ENCODE measurements at regions not wholly inside any gene's neighbourhood (a gene's known extent, or its start where the extent isn't known, plus 50 kb on each side); places are given as distances from the start of the nearest gene placed in this dataset.

DNA sequence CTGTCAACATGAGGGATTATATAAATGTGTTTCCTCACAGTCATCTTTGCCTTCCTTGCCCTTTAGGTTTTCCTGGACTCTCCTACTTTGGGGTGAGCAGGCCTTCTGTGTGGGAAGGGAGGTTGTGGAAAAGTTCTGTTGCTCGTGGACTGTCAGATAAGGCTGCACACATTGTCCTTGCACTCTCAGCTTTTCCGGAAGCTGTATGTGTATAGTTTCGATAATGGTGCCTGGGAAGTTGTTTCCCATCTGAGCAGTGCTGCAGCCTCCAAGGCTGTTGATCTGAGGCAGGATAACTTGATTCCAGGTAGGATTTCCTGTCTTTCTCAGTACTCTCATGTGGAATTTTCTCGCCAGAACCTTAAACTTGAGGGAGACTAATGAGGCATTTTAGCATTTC, 297.8 kb upstream of the AZI2 start:
- DNase-seq (ENCODE audit: low read depth): no peak

DNA sequence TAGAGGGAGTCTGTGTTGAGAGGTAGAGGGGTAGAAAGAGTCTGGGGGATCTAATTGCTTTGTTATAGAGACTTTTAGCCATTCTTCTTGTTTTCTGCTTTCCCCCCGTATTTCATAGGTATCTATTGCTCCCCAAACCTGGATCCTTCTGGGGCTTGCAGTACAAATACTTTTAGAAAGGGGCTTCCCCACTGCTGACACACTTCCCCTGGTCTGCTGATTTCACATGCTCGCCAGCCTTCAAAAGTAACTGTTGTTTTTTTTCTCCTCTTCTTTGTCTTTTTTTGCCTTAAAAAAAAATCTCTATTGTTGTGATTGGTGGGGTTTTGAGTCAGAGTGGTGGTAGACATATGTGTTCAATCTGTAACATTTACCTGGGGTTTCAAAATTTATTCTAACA, 300.6 kb upstream of the AZI2 start:
- no peak for DNase-seq (ENCODE audit: low read depth)

DNA sequence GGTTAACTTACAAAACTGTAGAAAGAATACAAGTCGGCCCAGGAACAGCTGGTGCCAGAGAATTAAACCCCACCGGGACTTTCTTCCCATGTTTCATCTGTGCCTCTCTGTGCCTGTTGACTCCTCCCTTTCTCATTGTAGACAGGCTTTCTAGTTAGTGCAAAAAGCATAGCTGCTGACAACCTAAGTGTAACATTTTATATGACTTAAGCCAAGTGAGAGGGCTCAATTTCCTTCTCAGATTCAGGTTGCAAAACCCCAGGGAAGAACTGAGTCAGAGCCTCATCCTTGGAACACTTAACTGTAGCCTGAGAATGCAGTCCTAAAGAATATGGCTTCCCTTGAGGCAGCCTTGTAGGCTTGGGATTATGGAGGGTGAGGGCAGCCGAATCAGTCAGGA, 302.5 kb upstream of the AZI2 start:
- DNase-seq (ENCODE audit: low read depth): no peak

DNA sequence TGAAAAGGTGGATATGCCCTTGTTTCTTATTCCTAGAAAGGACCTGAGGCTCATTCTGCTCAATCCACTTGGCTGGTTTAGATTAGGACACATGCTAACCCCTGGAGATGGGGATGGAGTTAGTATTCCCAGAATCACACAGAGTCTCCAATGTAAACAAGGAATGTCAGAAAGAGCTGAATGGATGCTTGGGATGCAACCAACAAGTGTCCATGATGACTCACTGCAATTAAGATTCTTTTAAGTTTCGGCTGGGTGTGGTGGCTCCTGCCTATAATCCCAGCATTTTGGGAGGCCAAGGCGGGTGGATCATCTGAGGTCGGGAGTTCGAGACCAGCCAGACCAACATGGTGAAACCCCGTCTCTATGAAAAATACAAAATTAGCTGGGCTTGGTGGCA, 315.5 kb upstream of the AZI2 start:
- no peak for DNase-seq (ENCODE audit: low read depth)

DNA sequence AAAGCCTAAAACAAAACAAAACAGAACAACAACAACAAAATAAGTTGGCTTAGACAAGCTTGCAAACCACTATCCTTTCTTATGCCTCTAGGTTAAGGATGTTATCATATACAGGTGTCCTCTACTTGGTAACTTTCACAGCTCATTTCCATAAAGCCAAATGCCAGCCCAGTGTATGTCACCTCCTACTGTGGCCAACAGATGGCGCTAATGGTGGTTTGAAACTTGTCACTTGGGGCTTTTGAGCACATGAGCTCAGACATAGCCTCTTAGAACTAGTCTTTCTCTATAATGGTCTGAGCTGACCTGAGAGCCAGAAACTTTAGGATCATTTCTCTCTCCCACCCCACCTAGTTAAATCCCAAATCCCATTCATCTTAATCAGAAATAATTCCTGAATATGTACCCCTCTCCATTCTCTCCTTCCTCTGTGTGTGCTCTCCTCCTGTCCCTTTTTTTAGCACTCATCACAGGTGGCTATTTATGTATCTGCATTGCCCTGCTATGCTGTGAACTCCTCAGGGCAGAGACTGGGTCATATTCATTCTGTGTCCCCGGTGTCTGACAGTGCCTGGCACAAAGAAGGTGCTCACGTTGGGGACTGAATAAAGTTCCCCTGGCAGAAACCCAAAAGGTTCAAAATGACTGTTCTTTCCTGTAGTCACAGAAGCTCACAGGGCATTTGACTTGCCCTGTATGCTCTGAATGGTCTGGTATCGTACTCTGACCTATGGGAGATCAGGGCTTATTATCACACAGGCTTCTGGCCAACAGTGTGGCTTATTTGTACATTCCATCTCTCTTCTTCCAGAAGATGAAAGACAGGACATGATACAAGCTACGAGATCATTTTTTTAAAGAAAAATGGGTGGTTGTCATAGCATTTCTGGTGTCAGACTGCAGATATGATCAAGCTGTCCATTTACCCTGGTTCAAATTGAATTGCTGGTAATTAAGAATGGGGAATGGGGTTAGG, 319.3 kb upstream of the AZI2 start:
- DNase-seq (ENCODE audit: low read depth): peak; percentile 41

DNA sequence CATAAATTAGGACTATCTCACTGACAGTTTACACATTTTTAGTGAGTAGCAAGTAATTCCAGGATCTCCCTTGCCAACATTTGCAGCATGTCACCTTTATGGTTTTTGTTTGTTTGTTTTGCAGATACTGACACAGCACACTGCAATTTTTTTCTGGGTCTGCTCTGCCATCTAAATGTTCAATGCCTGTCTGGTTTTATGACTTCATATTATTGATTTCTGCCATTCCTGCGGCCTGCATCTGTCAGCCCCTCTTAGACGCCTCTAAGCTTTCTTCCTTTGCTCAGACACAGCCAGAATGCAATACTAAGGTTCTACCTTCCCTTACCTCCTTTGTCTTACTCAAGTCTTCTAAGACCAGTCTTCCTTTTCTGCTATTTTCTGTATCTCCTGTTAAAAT, 321.2 kb upstream of the AZI2 start:
- no peak for DNase-seq (ENCODE audit: low read depth)

DNA sequence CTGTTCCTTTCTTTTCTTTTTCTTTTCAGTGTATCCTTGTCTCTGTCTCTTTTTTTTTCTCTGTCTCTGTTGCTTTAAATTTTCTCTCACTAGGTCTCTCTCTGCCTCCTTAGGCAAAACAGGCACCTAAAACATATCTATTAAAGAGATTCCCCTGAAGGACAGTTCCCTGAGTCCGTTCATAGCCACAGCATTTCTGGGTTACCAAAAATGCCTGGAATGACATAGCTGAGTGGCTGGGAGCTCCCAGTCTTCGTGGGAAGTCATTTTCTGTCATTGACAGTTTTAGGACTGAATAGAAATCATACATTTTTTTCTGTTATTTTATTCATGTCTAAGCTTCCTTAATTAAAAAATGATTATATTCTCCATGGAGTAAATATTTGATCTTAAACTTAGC, 323.8 kb upstream of the AZI2 start:
- no peak for DNase-seq (ENCODE audit: low read depth)

DNA sequence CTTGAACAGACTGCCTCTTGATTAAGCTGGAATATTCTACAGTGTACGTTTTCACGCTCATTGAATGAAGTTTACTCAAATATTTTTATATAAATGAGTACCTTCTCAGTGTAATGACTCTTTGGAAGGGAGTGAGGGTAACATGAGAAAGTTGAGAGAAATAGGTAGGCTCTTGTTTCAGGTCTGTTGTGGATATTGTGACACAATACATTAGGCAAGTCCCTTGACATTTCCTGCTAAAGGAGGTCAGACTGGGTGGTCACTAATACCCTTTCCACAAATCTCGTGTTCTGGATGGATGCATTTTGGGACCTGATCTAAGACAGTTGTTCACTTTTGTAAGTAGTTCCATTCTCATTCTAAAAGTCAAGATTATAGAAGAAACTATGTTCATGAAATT, 324.8 kb upstream of the AZI2 start:
- DNase-seq (ENCODE audit: low read depth): no peak

DNA sequence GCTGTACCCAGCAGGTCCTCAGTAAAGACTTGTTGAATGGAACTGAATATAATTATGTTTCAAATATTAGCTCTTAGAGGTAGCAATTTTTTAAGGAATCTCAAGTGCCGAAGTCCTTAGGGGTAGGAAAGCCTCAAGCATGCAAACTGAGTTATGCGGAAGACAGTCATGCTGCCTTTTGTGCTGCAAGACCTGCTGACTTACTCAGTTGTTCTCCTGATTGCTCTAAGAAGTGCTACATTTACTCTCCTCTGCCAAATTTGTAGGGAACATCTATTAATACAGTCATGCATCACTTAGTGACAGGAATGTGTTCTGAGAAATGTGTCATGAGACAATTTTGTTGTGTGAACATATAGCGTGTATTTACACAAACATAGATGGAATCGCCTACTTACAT, 325.6 kb upstream of the AZI2 start:
- DNase-seq (ENCODE audit: low read depth): no peak

DNA sequence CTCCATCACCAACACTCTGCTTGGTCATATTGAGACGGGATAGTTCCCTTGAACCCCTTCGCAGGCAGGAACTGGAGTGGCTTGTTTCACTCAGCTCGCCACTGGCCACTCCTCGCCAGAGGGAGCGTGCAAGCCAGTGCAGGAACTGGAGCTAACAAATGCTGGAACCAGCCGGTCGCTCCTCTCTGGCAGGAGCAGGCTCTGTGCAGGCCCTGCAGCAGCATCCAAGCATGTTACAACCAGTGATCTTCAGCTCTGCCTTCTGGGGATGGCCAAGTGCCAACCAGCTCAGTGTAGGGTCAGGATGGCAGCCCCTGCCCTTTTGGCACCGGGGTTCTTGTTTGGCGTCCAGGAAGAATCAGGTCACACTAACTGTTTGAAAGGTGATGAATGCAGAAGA, 329.0 kb upstream of the AZI2 start:
- DNase-seq (ENCODE audit: low read depth): no peak

DNA sequence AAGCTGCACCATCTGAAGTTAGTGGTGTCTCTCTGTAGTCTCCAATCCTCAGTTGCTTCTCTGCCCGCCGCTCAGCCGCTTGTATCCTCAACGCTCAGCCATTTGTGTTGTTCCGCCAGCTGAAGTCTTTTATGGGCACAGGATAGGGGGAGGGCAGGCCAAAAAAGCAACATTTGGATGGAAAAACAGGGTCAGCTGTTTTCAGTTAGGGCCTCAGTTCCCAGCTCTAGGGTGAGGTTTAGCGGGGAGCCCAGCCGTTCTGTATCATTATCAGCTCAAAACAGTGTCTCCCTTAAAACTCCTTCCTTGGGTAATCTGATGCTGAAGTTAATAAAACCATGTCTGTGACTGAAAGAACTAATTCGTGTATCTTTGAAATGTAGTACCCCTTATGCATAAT, 329.5 kb upstream of the AZI2 start:
- DNase-seq (ENCODE audit: low read depth): no peak

DNA sequence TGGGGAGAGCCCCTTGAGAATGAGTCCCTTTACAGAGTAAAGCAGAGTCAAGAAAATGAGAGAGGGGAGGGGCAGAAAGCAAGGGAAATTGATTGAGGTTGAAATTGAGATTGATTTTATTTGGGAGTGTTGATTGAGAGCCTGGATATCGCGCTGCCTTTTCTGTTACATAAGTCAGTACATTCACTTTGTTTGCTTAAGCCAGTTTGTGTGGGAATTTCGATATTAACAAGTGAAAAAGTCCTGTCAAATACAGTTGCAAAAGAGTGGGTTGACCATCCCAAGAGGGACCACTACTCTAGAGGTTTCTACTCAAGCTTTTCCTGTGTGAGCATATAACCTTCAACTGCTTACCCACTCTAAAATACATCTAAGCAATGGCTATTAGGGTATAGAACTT, 331.4 kb upstream of the AZI2 start:
- DNase-seq (ENCODE audit: low read depth): no peak

DNA sequence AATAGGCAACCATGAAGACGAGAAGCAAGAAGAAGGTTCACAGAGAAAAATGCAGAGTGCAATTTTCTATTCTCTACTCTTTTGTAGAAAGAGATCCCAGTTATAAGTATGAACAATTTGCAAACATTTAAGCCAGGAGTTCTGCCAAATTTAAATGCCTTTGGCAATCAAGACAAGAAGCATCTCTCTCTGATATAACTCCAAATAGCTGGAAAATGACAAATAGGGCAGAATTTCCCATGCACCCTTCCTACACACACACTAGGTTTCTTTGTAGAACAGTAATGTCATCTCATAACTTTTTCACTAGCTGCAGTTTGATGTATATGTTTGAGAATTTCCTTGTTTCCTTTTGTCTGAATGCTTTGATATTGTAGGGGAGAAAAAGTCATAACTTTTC, 333.5 kb upstream of the AZI2 start:
- DNase-seq (ENCODE audit: low read depth): no peak

DNA sequence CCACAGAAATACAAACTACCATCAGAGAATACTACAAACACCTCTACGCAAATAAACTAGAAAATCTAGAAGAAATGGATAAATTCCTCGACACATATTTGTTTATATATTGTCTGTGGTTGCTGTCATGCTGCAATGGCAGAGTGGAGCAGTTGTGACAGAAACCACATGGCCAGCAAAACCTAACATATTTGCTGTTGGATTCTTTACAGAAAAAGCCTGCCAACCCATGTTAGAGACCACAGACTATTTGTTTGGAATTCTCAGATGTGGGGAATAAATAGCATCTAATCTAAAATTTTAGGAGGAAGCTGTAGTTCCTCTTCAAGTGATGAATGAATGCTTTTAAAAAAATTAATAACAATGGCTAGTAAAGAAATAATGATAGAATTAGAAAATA, 341.6 kb upstream of the AZI2 start:
- DNase-seq (ENCODE audit: low read depth): no peak

DNA sequence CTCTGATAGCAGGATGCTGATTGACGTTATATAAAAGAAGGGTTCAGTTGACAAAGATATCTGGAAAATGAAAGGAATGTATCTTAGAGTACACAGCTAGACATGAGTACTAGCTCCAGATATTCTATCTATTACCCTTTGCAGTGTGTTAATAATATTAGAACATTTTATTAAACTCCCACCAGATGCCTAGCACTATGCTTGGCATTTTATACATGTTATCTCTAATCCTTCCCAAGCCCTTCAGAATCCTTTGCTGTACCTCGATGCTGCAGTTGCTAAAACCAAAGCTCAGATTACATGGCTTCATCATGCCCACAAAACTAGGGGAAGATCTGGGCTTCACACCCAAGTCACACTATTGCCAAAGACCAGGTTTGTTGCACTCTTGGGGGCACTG, 350.1 kb upstream of the AZI2 start:
- peak; percentile 19 for DNase-seq (ENCODE audit: low read depth)

DNA sequence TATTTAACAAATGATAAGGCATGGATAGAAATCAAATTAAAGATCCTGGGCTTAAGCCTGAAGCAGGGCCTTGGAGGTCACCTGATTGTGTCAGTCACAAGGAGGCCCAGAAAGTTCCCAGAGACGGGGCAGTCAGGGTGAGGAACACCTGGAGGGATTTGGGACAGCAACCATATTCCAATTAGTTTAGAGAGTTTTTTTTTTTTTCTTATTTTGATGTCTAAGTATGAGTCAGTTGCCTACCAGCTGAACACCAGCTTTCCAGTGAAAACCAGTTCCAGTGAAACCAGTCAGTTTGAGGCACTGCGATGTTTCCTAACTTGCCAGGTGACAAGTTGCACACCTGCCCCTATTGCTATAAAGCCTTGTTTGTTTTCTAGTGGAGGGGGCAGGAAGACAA, 350.7 kb upstream of the AZI2 start:
- no peak for DNase-seq (ENCODE audit: low read depth)

DNA sequence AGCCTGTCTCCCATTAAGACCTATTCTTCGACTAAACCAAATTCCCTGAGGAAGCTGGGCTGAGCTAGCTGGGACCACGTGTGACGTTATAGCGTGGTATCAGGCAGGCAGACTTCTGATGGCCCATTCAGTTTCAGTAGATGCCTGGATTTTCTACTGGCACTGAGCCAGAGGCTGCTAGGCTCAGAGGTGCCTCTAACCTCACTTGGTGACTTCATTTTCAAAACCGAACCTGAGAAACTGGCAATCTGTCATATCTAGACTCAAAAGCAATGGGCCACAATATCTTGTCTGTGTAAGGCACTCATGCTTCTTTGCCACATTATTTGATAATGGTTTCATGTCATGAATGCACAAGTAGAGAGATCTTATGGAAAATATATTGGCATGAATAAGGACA, 352.1 kb upstream of the AZI2 start:
- no peak for DNase-seq (ENCODE audit: low read depth)

DNA sequence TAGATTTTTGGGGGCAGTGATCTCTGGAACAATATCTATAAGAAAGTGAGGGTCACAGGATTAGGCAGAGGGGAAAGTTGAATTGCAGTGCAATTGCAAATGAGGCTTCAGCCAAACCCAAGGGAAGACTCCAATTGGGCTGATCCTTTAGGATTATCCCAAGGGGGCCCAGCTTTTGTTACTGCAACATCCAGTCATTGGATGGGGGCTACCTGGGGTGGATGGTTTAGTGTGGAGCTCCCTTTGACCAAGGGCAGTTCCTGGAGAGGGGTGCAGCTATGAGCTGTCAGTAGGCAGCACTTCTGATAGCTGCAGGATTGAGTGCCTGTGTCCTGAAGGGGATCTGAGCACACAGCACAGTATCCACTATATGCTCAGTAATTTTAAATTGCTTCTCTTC, 355.2 kb upstream of the AZI2 start:
- no peak for DNase-seq (ENCODE audit: low read depth)

DNA sequence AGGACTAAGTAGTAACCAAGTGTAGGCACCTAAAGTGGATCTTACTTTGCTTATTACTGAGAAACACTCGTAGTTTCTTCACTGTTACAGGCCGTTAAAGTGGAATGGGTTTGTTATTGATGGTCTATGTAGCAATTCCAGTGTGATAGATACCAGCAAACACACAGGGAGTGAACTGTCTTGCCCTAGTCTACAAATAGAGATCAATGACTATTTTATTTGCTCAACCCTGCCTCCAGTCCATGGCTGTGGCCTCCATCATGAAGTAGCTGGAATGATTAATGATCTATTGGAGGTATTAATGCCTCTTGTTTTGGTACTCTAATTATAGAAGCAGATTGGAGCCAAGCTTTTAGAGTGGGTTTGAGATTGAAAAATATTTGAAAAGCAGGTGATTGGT, 362.7 kb upstream of the AZI2 start:
- DNase-seq (ENCODE audit: low read depth): no peak

DNA sequence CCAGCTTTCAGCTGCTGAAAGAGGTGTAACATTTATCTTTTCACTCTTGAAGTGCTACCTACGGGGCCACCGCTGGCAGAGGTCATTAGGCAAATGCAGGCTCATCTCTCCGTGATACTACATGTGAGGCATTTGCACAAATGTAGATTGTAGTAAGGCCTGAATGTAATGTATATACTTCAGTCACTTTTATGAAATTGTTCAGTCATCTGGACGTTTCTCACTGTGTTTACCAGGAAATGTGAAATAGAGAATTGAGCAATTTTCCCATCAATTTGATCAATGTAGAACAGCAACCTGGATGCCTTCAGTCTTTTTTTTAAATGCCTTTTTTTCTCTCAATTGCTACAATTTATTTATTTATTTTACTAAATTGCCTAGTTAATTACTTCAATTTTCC, 368.3 kb upstream of the AZI2 start:
- DNase-seq (ENCODE audit: low read depth): no peak

DNA sequence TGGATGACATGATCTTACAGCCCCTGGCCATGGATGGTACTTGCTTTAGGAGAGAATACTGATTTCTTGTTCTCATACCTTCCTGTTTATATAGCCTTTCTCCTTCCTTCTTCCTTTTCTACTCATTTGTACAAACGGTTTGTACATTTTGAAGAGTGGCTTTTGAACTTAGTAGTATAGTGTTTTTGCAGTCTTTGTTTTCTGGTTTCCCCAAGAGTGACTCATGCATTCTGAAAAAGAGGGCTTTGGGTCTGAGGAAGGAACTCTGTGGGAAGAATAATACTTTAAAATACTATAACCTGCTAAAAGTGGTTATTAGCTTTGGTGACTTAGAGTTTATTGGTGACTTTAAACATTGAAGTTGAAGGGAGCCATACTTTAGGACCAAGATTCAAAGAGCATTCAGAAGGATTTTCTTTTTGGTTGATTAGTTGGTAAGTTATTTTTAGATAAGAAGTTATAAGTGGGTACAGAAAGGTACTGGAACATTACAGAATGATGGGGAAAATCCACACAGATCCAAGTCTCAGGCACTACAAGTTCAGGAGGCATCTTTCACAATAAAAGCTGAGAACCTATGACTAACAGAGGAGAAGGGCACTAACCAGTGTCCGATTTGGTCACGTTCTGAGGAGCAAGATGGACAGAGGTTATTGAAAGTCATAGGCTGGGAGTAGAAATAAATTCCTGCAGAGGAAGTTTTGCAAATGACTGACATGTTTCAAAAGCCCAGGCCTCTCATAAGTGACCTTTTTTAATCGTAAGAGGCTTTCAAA, 369.6 kb upstream of the AZI2 start:
- DNase-seq (ENCODE audit: low read depth): no peak

DNA sequence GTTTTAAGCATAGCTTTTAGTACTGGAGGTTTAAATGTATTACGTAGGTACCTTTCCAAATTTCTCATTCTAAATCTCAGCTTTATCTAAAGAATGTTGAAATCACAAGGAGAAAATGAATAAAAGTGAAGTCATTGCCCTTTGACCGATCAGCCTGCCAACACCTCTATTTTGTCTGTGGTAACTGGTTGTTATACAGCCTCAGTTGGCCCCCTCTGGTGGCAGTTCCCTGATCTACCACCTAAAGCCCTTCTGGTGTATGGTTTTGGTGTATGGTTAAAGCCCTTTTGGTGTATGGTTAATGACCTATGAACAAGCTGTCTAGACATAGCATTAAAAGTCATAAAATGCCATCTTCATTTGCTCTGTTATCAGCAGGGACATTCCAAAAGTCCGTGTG, 378.2 kb upstream of the AZI2 start:
- no peak for DNase-seq (ENCODE audit: low read depth)

DNA sequence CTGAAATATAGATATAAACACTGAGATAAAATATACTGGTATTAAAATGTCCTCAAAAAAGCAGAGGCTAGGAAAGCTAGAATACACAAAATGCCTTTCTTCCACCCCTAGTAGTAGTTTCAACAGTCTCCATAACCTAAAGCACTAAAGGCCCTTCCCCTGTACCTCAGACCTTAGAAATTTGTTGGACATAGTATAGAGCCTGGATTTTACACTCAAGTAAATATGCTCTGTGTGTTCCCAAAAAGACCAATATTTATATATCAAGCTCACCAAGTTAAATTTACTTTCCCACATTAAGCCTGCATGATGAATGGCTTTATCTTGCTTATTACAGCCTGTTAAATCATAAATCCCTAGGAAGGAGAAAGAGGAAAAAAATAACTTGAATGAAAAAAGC, 378.7 kb upstream of the AZI2 start:
- no peak for DNase-seq (ENCODE audit: low read depth)

DNA sequence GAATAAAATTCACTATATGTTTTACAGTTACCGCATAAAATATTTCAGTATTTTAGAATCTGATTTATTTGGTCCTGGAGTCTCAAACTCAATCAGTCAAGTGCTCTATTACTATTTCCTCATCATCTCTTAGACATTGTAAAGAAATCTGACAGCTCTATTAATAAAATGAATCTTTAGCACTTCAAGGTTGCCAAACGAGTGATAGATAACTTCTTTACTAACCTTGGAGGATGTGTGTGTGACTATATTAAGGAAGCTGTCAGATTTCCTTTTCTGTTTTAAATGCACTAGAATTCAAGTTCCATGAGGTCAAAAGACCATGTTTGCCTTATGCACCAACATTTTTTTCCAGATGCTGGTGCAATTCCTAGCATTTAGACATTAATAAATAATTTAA, 389.8 kb upstream of the AZI2 start:
- no peak for DNase-seq (ENCODE audit: low read depth)
